GM12891 (cell line): ENCODE measurements at regions not wholly inside any gene's neighbourhood (a gene's known extent, or its start where the extent isn't known, plus 50 kb on each side); places are given as distances from the start of the nearest gene placed in this dataset.

Source experiments
- POLR2A ChIP-seq: IDR thresholded peaks from 2 replicates; pipeline ENCODE4 v1.6.1; 2011; ENCODE audit warnings: low read depth, low read length, control low read depth
- POLR2AphosphoS5 ChIP-seq: IDR thresholded peaks from 2 replicates; pipeline ENCODE4 v1.6.1; 2011; ENCODE audit warnings: low read depth, low read length, control low read depth
- TAF1 ChIP-seq: IDR thresholded peaks from 2 replicates; pipeline ENCODE4 v1.6.1; 2011; ENCODE audit warnings: low read depth, low read length, control low read depth

- TF ChIP-seq POLR2AphosphoS5 (no peak), TAF1 (no peak), POLR2A (no peak)
Observed at GRCh38 chr14:31968107-31968810, 108.8 kb upstream of the ARHGAP5 start.
